Activated CD4-positive, alpha-beta T cell treated with anti-CD3 and anti-CD28 coated beads for 24 hours (primary cell): ENCODE measurements at regions not wholly inside any gene's neighbourhood (a gene's known extent, or its start where the extent isn't known, plus 50 kb on each side); places are given as distances from the start of the nearest gene placed in this dataset.

Source experiments
- DNase-seq, 2 donors: peaks; one replicate each; pipeline ENCODE4 v3.0.0-alpha.2; 2020; ENCODE audit warnings: low read depth in 2 of 2

- no peak for DNase-seq
These were observed 1237.3 kb upstream of the C9orf72 start for GRCh38 chr9:28810388-28811075.

GRCh38 chr9:28820741-28821140 is 1247.5 kb upstream of the C9orf72 start:
- DNase-seq: no peak

- DNase-seq: no peak
These were observed 1248.0 kb upstream of the C9orf72 start for GRCh38 chr9:28821240-28821639.

GRCh38 chr9:28824432-28824963 is 1251.2 kb upstream of the C9orf72 start:
- no peak for DNase-seq

- DNase-seq: no peak
These were observed 1259.0 kb upstream of the C9orf72 start for GRCh38 chr9:28832168-28832770.

- DNase-seq: no peak
These were observed 1260.9 kb upstream of the C9orf72 start for GRCh38 chr9:28834156-28834555.

- no peak for DNase-seq
These were observed 1266.6 kb upstream of the C9orf72 start for GRCh38 chr9:28839778-28840430.

GRCh38 chr9:28841775-28842174 is 1268.5 kb upstream of the C9orf72 start:
- DNase-seq: no peak

GRCh38 chr9:28847331-28847730 is 1274.0 kb upstream of the C9orf72 start:
- no peak for DNase-seq

GRCh38 chr9:28848671-28849070 is 1275.4 kb upstream of the C9orf72 start:
- no peak for DNase-seq

GRCh38 chr9:28853477-28853876 is 1280.2 kb upstream of the C9orf72 start:
- DNase-seq: no peak

GRCh38 chr9:28866951-28867350 is 1293.7 kb upstream of the C9orf72 start:
- DNase-seq: no peak

GRCh38 chr9:28868228-28868990 is 1295.1 kb upstream of the C9orf72 start:
- DNase-seq: no peak

- no peak for DNase-seq
These were observed 1309.2 kb upstream of the C9orf72 start for GRCh38 chr9:28882529-28882928.

- DNase-seq: no peak
These were observed 1310.0 kb upstream of the C9orf72 start for GRCh38 chr9:28883234-28883633.

- DNase-seq: no peak
These were observed 1314.1 kb upstream of the C9orf72 start for GRCh38 chr9:28887188-28887884.

GRCh38 chr9:28888806-28889205 is 1315.5 kb upstream of the C9orf72 start:
- no peak for DNase-seq

GRCh38 chr9:28892538-28892937 is 1319.3 kb upstream of the C9orf72 start:
- no peak for DNase-seq

GRCh38 chr9:28899267-28899666 is 1326.0 kb upstream of the C9orf72 start:
- no peak for DNase-seq

- no peak for DNase-seq
These were observed 1326.6 kb upstream of the C9orf72 start for GRCh38 chr9:28899926-28900325.

- DNase-seq: no peak
These were observed 1327.1 kb upstream of the C9orf72 start for GRCh38 chr9:28900406-28900805.

- DNase-seq: no peak
These were observed 1336.2 kb upstream of the C9orf72 start for GRCh38 chr9:28909526-28909925.
